IMR-90 (cell line): ENCODE measurements at regions not wholly inside any gene's neighbourhood (a gene's known extent, or its start where the extent isn't known, plus 50 kb on each side); places are given as distances from the start of the nearest gene placed in this dataset.

Source experiments
- ATAC-seq: fragments of 200-7000 bp; cut with Tn5 transposase; 2 replicates; pipeline ENCODE4 v1.9.1; 2020; ENCODE audit warnings: low read depth, mild to moderate bottlenecking, moderate library complexity
- BruUV-seq: library from RNA; stranded (reverse); fragments of 400-500 nt; replicated peaks from 2 replicates; lab custom pipeline; 2021; lab: Mats Ljungman, UMichigan
- CTCF ChIA-PET: fragments of 300-600 bp; formaldehyde crosslinking; extraction: SDS; loops from one replicate; lab custom pipeline; 2021; ENCODE audit warnings: antibody characterized with exemption; lab: Yijun Ruan, JAX
- POLR2A ChIA-PET: fragments of 300-600 bp; sonication (Branson Sonifier 250); formaldehyde crosslinking; loops from one replicate; lab custom pipeline; 2022; ENCODE audit warnings: antibody characterized with exemption; ENCODE audit not compliant: unreplicated experiment; lab: Charles Lee
- DNase-seq: peaks from one replicate; pipeline ENCODE4 v3.0.0; 2013
- H2AFZ ChIP-seq: replicated peaks from 2 replicates; pipeline ENCODE3; 2013; ENCODE audit warnings: low read length, mild to moderate bottlenecking; ENCODE audit not compliant: poor library complexity
- H2AK5ac ChIP-seq: 2 replicates; pipeline ENCODE4 v1.6.1; 2013; ENCODE audit warnings: low read depth, low read length, inconsistent platforms
- H2AK9ac ChIP-seq: replicated peaks from 2 replicates; pipeline ENCODE3; 2013; ENCODE audit warnings: mild to moderate bottlenecking, low read depth, low read length, moderate library complexity; ENCODE audit not compliant: poor library complexity
- H2BK120ac ChIP-seq: 2 replicates; pipeline ENCODE4 v1.6.1; 2013; ENCODE audit warnings: low read depth, low read length, inconsistent platforms
- H2BK15ac ChIP-seq: 3 replicates; pipeline ENCODE4 v1.6.1; 2013; ENCODE audit warnings: low read depth, low read length, inconsistent platforms
- H2BK20ac ChIP-seq: 2 replicates; pipeline ENCODE4 v1.6.1; 2013; ENCODE audit warnings: low read depth, mild to moderate bottlenecking, inconsistent platforms, low read length, moderate library complexity
- H2BK5ac ChIP-seq: 2 replicates; pipeline ENCODE4 v1.6.1; 2013; ENCODE audit warnings: mild to moderate bottlenecking, low read depth, low read length, inconsistent platforms; ENCODE audit not compliant: poor library complexity, severe bottlenecking
- H3K14ac ChIP-seq: replicated peaks from 2 replicates; pipeline ENCODE4 v1.6.1; 2013; ENCODE audit warnings: low read depth, low read length, inconsistent platforms
- H3K18ac ChIP-seq: 2 replicates; pipeline ENCODE4 v1.6.1; 2013; ENCODE audit warnings: low read depth, low read length, control low read depth
- H3K23ac ChIP-seq: 2 replicates; pipeline ENCODE4 v1.6.1; 2013; ENCODE audit warnings: low read depth, low read length, inconsistent platforms
- H3K27ac ChIP-seq: 2 replicates; pipeline ENCODE4 v1.5.1; 2013; ENCODE audit warnings: mild to moderate bottlenecking, control low read depth, low read length; ENCODE audit not compliant: insufficient read depth
- H3K27me3 ChIP-seq: 2 replicates; pipeline ENCODE4 v1.6.1; 2013; ENCODE audit warnings: low read length; ENCODE audit not compliant: control insufficient read depth, insufficient read depth
- H3K36me3 ChIP-seq: 2 replicates; pipeline ENCODE4 v1.6.1; 2013; ENCODE audit warnings: low read length, mixed read lengths; ENCODE audit not compliant: control insufficient read depth, insufficient read depth
- H3K4ac ChIP-seq: 2 replicates; pipeline ENCODE4 v1.6.1; 2013; ENCODE audit warnings: low read depth, low read length, inconsistent platforms
- H3K4me1 ChIP-seq: 2 replicates; pipeline ENCODE4 v1.6.1; 2013; ENCODE audit warnings: low read length, mixed read lengths; ENCODE audit not compliant: control insufficient read depth, insufficient read depth
- H3K4me2 ChIP-seq: 2 replicates; pipeline ENCODE4 v1.6.1; 2013; ENCODE audit warnings: low read depth, mild to moderate bottlenecking, control low read depth, low read length, moderate library complexity
- H3K4me3 ChIP-seq: 2 replicates; pipeline ENCODE4 v1.5.1; 2013; ENCODE audit warnings: low read depth, mild to moderate bottlenecking, control low read depth, low read length, moderate library complexity; ENCODE audit not compliant: insufficient read depth
- H3K56ac ChIP-seq: 2 replicates; pipeline ENCODE4 v1.6.1; 2013; ENCODE audit warnings: low read length, inconsistent platforms; ENCODE audit not compliant: insufficient read depth; ENCODE audit errors: extremely low read depth
- H3K79me1 ChIP-seq, 2 experiments: 2 replicates each; pipeline ENCODE4 v1.6.1; 2013; ENCODE audit warnings: low read length in 2 of 2, inconsistent platforms in 1 of 2, low read depth in 1 of 2
- H3K9ac ChIP-seq: 2 replicates; pipeline ENCODE4 v1.6.1; 2013; ENCODE audit warnings: low read depth, low read length, control low read depth
- H3K9me1 ChIP-seq: 2 replicates; pipeline ENCODE4 v1.6.1; 2013; ENCODE audit warnings: low read length, inconsistent platforms; ENCODE audit not compliant: insufficient read depth
- H3K9me3 ChIP-seq: 2 replicates; pipeline ENCODE4 v1.6.1; 2013; ENCODE audit warnings: low read length; ENCODE audit not compliant: control insufficient read depth, insufficient read depth
- H4K20me1 ChIP-seq: 2 replicates; pipeline ENCODE4 v1.6.1; 2013; ENCODE audit warnings: low read length, inconsistent platforms; ENCODE audit not compliant: insufficient read depth
- H4K5ac ChIP-seq: 2 replicates; pipeline ENCODE4 v1.6.1; 2013; ENCODE audit warnings: mild to moderate bottlenecking, low read depth, low read length, control low read depth
- H4K8ac ChIP-seq, 2 experiments: 2 replicates each; pipeline ENCODE4 v1.6.1; 2013; ENCODE audit warnings: low read depth in 2 of 2, low read length in 2 of 2, control low read depth in 1 of 2, inconsistent platforms in 1 of 2
- H4K91ac ChIP-seq: 2 replicates; pipeline ENCODE4 v1.6.1; 2013; ENCODE audit warnings: low read depth, low read length, inconsistent platforms; ENCODE audit not compliant: insufficient read depth
- SMC3 ChIP-seq: fragments of 150-350 bp; IDR thresholded peaks from 2 replicates; pipeline ENCODE4 v1.6.1; 2016; ENCODE audit warnings: low read depth, mild to moderate bottlenecking, antibody characterized with exemption, low read length, moderate library complexity
- WGBS, 2 experiments: methylation state at CpG; one replicate each; pipeline versions ENCODE4 v1.1.5 to v1.1.7; 2013; ENCODE audit warnings: missing lambda C conversion rate in 2 of 2; ENCODE audit not compliant: insufficient read length in 1 of 2; ENCODE audit errors: extremely low coverage in 2 of 2; 5-methylcytosine and 5-hydroxymethylcytosine counted together
- dilution Hi-C: fragments of 300-500 bp; cut with HindIII; formaldehyde crosslinking; loops from one replicate; pipeline ENCODE4 v1.14.3; 2018; ENCODE audit warnings: low sequenced_read_pairs; ENCODE audit not compliant: unreplicated experiment
- in situ Hi-C: fragments of 300-500 bp; cut with MboI; formaldehyde crosslinking; loops from 3 replicates; pipeline ENCODE4 v1.14.3; 2019; ENCODE audit warnings: low sequenced_read_pairs, inconsistent platforms, mixed read lengths
- intact Hi-C: fragments of 100-400 bp; cut with micrococcal nuclease; formaldehyde crosslinking; loops from 2 replicates; pipeline ENCODE4 v1.10.0; 2022
- TF ChIP-seq, protein P1 (sequence below): fragments of 150-350 bp; IDR thresholded peaks from 2 replicates; pipeline ENCODE4 v1.6.1; 2017; ENCODE audit warnings: mild to moderate bottlenecking, antibody characterized with exemption, low read length, low read depth

GRCh38 chr2:215668378-215668775, 232.5 kb upstream of the FN1 start:
- Histone ChIP-seq H2AK9ac (no peak overlapping the region), H3K9me3 (no peaks in the 10 kb centered on the region), H2BK5ac (no peak overlapping the region), H3K36me3 (no peaks in the 10 kb centered on the region), H2BK20ac (0 out of 2 replicates have a peak overlapping the region, but pooled peaks have one; percentile 28), H3K9ac (no peak overlapping the region), H3K9me1 (no peaks in the 10 kb centered on the region; the same call in 1 of the 2 replicates), H3K27ac (no peak overlapping the region), H4K20me1 (no peaks in the 10 kb centered on the region), H3K18ac (peak overlapping the region; percentile 5; the same call in 1 of the 2 replicates), H3K79me1 (no peaks in the 10 kb centered on the region), H4K5ac (no peak overlapping the region; the same call in 1 of the 2 replicates), H3K4me1 (peaks cover 5% of the 10 kb centered on the region), H4K8ac (peak overlapping the region in 1 of 2 experiments; percentile 24; a peak in 1 of 4 replicates), H3K23ac (no peak overlapping the region), H2AFZ (no peak overlapping the region), H3K4ac (peak overlapping the region; percentile 18; the same call in 1 of the 2 replicates), H3K27me3 (no peaks in the 10 kb centered on the region), H3K56ac (no peak overlapping the region), H3K14ac (no peak overlapping the region), H3K4me2 (no peak overlapping the region), H4K91ac (no peak overlapping the region), H2BK120ac (peak overlapping the region; percentile 3; the same call in 1 of the 2 replicates), H3K4me3 (no peak overlapping the region), H2AK5ac (peak overlapping the region; percentile 1), H2BK15ac (peak overlapping the region; percentile 38; the same call in 2 of the 3 replicates)
- intact Hi-C loops (no loop called here), dilution Hi-C loops (no loop called here), in situ Hi-C loops (no loop called here)
- CTCF ChIA-PET = no interaction called here
- no peak for DNase-seq
- ATAC-seq = no peak
- BruUV-seq = no TSS peak
- WGBS, 2 experiments = no CpG with 5 or more reads among the region's 5 CpGs
- POLR2A ChIA-PET = no interaction called here
- TF ChIP-seq, protein P1, sequence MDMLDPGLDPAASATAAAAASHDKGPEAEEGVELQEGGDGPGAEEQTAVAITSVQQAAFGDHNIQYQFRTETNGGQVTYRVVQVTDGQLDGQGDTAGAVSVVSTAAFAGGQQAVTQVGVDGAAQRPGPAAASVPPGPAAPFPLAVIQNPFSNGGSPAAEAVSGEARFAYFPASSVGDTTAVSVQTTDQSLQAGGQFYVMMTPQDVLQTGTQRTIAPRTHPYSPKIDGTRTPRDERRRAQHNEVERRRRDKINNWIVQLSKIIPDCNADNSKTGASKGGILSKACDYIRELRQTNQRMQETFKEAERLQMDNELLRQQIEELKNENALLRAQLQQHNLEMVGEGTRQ = no peak
- no peak for TF ChIP-seq SMC3
